ENCODE measurements at regions not wholly inside any gene's neighbourhood (a gene's known extent, or its start where the extent isn't known, plus 50 kb on each side); places are given as distances from the start of the nearest gene placed in this dataset.

DNA sequence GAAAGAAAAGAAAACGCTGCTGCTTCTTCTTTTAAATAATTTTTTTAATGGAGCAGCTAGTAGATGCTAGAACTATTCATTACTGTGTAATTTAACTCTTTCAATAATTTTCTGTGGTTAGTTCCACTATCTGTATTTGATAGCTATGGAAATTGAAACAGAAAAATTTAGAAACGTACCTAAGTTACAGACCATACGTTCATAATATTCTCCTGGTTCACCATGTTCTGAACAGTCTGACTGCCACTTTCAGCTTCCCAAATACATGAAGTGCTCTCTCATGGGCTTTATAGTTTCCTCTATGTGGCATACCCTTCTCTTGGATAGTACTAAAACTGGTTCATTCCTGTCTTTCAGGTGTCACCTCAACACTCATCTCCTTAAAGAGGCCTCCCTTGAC lies 508.0 kb downstream of the MDFIC start:
- no peak for DNase-seq (ENCODE audit: low spot score)
- H3K27me3 ChIP-seq (replicated peaks; ENCODE audit: insufficient read depth, low read depth, low read length, poor library complexity): no peaks in the 10 kb centered on the region
- H3K9me3 ChIP-seq (ENCODE audit: low read depth, low read length, poor library complexity, severe bottlenecking): no peaks in the 10 kb centered on the region
- no TSS peak for BruUV-seq (replicated peaks)
- intact Hi-C loops (cut with micrococcal nuclease; ENCODE audit: unreplicated experiment): no loop called here
- H3K36me3 ChIP-seq (ENCODE audit: insufficient read depth, low read length, poor library complexity, severe bottlenecking): no peaks in the 10 kb centered on the region
- POLR2A ChIA-PET (ENCODE audit: low non-redundant PET): no interaction called here
- TF ChIP-seq EZH2 (IDR thresholded peaks at IDR 0.05; ENCODE audit: borderline replicate concordance, low read depth, low read length, poor library complexity, severe bottlenecking): no peak
- TF ChIP-seq, protein P1, sequence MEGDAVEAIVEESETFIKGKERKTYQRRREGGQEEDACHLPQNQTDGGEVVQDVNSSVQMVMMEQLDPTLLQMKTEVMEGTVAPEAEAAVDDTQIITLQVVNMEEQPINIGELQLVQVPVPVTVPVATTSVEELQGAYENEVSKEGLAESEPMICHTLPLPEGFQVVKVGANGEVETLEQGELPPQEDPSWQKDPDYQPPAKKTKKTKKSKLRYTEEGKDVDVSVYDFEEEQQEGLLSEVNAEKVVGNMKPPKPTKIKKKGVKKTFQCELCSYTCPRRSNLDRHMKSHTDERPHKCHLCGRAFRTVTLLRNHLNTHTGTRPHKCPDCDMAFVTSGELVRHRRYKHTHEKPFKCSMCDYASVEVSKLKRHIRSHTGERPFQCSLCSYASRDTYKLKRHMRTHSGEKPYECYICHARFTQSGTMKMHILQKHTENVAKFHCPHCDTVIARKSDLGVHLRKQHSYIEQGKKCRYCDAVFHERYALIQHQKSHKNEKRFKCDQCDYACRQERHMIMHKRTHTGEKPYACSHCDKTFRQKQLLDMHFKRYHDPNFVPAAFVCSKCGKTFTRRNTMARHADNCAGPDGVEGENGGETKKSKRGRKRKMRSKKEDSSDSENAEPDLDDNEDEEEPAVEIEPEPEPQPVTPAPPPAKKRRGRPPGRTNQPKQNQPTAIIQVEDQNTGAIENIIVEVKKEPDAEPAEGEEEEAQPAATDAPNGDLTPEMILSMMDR (conservative IDR thresholded peaks at IDR 0.05; ENCODE audit: low read depth, low read length): no peak
- CTCF ChIA-PET: no interaction called here
- no peak overlapping the region for H3K27ac ChIP-seq (ENCODE audit: low read depth, low read length, poor library complexity, severe bottlenecking)
- no peaks in the 10 kb centered on the region for H3K4me1 ChIP-seq (ENCODE audit: insufficient read depth, low read length, poor library complexity, severe bottlenecking)
- H3K4me3 ChIP-seq (ENCODE audit: low read depth, low read length, poor library complexity, severe bottlenecking): no peak overlapping the region

GRCh38 chr7:115417662-115418061 lies 495.8 kb downstream of the MDFIC start:
- TF ChIP-seq, protein P1 (conservative IDR thresholded peaks at IDR 0.05; ENCODE audit: low read depth, low read length): no peak
- no peak for TF ChIP-seq EZH2 (IDR thresholded peaks at IDR 0.05; ENCODE audit: borderline replicate concordance, low read depth, low read length, poor library complexity, severe bottlenecking)
- no peaks in the 10 kb centered on the region for H3K27me3 ChIP-seq (replicated peaks; ENCODE audit: insufficient read depth, low read depth, low read length, poor library complexity)
- H3K4me3 ChIP-seq (ENCODE audit: low read depth, low read length, poor library complexity, severe bottlenecking): no peak overlapping the region
- CTCF ChIA-PET: no interaction called here
- no peaks in the 10 kb centered on the region for H3K4me1 ChIP-seq (ENCODE audit: insufficient read depth, low read length, poor library complexity, severe bottlenecking)
- DNase-seq (ENCODE audit: low spot score): no peak
- intact Hi-C loops (cut with micrococcal nuclease; ENCODE audit: unreplicated experiment): no loop called here
- H3K27ac ChIP-seq (ENCODE audit: low read depth, low read length, poor library complexity, severe bottlenecking): no peak overlapping the region
- POLR2A ChIA-PET (ENCODE audit: low non-redundant PET): no interaction called here
- no peaks in the 10 kb centered on the region for H3K36me3 ChIP-seq (ENCODE audit: insufficient read depth, low read length, poor library complexity, severe bottlenecking)
- no peaks in the 10 kb centered on the region for H3K9me3 ChIP-seq (ENCODE audit: low read depth, low read length, poor library complexity, severe bottlenecking)
- BruUV-seq (replicated peaks): no TSS peak

DNA sequence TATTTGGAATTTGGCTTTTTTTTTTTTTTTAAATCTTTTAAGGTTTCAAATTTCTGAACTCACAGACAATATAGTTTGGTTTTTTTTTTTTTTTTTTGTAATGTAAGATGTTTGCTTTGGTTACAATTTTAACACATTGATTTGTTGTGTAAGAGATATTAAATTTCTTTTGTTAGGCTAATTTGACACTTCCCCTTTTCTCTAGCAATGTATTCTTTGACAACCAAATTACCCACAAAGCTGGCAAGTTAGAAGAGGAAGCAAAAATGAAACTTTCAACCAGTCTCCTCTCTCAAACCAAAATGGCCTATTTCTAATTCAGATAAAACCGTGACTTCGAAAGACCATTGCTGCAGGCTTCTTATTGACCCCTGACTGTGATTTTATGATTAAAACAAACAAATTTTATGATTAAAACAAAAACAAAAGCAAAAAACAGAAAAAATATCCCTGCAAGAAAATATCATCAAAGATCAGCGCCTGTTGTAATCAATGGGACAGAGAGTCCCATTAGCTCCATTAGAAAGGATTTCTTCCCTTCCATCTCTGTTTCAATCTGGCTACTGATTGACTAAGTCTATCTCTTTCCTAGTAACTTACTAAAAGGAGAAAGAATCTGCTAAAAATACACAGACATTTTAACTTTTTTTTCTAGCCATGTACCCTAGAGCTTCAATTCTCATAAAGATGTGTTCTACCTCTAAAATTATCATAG lies 489.2 kb downstream of the MDFIC start:
- no TSS peak for BruUV-seq (replicated peaks)
- DNase-seq (ENCODE audit: low spot score): peak; percentile 47
- peaks cover 4% of the 10 kb centered on the region for H3K4me1 ChIP-seq (ENCODE audit: insufficient read depth, low read length, poor library complexity, severe bottlenecking)
- no peaks in the 10 kb centered on the region for H3K36me3 ChIP-seq (ENCODE audit: insufficient read depth, low read length, poor library complexity, severe bottlenecking)
- POLR2A ChIA-PET (ENCODE audit: low non-redundant PET): no interaction called here
- no peaks in the 10 kb centered on the region for H3K27me3 ChIP-seq (replicated peaks; ENCODE audit: insufficient read depth, low read depth, low read length, poor library complexity)
- H3K9me3 ChIP-seq (ENCODE audit: low read depth, low read length, poor library complexity, severe bottlenecking): no peaks in the 10 kb centered on the region
- TF ChIP-seq, protein P1 (conservative IDR thresholded peaks at IDR 0.05; ENCODE audit: low read depth, low read length): no peak
- no peak for TF ChIP-seq EZH2 (IDR thresholded peaks at IDR 0.05; ENCODE audit: borderline replicate concordance, low read depth, low read length, poor library complexity, severe bottlenecking)
- intact Hi-C loops (cut with micrococcal nuclease; ENCODE audit: unreplicated experiment): no loop called here
- no peak overlapping the region for H3K4me3 ChIP-seq (ENCODE audit: low read depth, low read length, poor library complexity, severe bottlenecking)
- CTCF ChIA-PET: no interaction called here
- H3K27ac ChIP-seq (ENCODE audit: low read depth, low read length, poor library complexity, severe bottlenecking): no peak overlapping the region

All from A673 (cell line).